Adrenal gland (tissue), 9 donors: ENCODE measurements at regions not wholly inside any gene's neighbourhood (a gene's known extent, or its start where the extent isn't known, plus 50 kb on each side); places are given as distances from the start of the nearest gene placed in this dataset.
"Not testable (repeated sequence)": the region's sequence is repeated elsewhere in the genome, so short reads cannot be mapped to it uniquely, and the experiment has no call there.

ENCODE experiments used
- DNase-seq, 7 donors: peaks; one replicate each; pipeline ENCODE4 v3.0.0-alpha.2; 2019 to 2020
- H3K27ac ChIP-seq, 5 donors: fragments of 200-600 bp; sonication (generic) in 4 of 5; 1 replicate in 3 of 5; 2 replicates in 2 of 5; pipeline versions ENCODE4 v1.5.1 to v1.8.0; 2016 to 2020; ENCODE audit warnings: mild to moderate bottlenecking in 1 of 5
- H3K27me3 ChIP-seq: fragments of 200-600 bp; 2 replicates; pipeline ENCODE4 v1.8.0; 2021
- H3K36me3 ChIP-seq, 2 donors: fragments of 200-600 bp; replicated peaks in 1 of 2; 1 replicate in 1 of 2; 2 replicates in 1 of 2; pipeline versions ENCODE4 v1.5.1 to v1.8.0; 2018 to 2022
- H3K4me1 ChIP-seq, 2 donors: fragments of 200-600 bp; replicated peaks in 1 of 2; 1 replicate in 1 of 2; 2 replicates in 1 of 2; pipeline versions ENCODE4 v1.5.1 to v1.8.0; 2018 to 2021
- H3K4me3 ChIP-seq, 4 donors: fragments of 200-600 bp; sonication (generic) in 3 of 4; one replicate each; pipeline ENCODE4 v1.5.1; 2016 to 2018
- H3K9me3 ChIP-seq, 3 donors: fragments of 200-600 bp; sonication (generic) in 1 of 3; replicated peaks in 1 of 3; 1 replicate in 2 of 3; 2 replicates in 1 of 3; pipeline versions ENCODE4 v1.5.1 to v1.8.0; 2016 to 2021
- CTCF ChIP-seq, 6 experiments: fragments of 450-650 bp in 4 of 6; fragments of 200-600 bp in 2 of 6; sonication (generic) in 1 of 6; IDR thresholded peaks; 1 replicate in 5 of 6; 2 replicates in 1 of 6; pipeline versions ENCODE4 v1.5.1 to v1.8.0; 2016 to 2021; ENCODE audit warnings: antibody characterized with exemption in 6 of 6, mild to moderate bottlenecking in 2 of 6, moderate library complexity in 1 of 6
- POLR2A ChIP-seq, 2 donors: fragments of 450-650 bp; IDR thresholded peaks; one replicate each; pipeline ENCODE4 v1.6.1; 2017; ENCODE audit warnings: antibody characterized with exemption in 2 of 2, mild to moderate bottlenecking in 2 of 2, moderate library complexity in 1 of 2
- WGBS, 4 donors: extraction: QIAGEN DNeasy Blood & Tissue Kit in 2 of 4; methylation state at CpG; one replicate each; pipeline versions ENCODE4 v1.1.5 to v1.1.7; 2013 to 2017; 5-methylcytosine and 5-hydroxymethylcytosine counted together
- intact Hi-C, 2 donors: fragments of 100-400 bp; cut with DNase I; formaldehyde crosslinking; loops; one replicate each; pipeline versions ENCODE4 v1.14.1 to v1.15.0; 2022 to 2023
- donor health status: healthy with polysubstance abuse.
- donor health status: Bipolar disorder and iron deficiency.
- donor health status: DM: yes; HTN: yes; CAD: no.
- donor health status: DM: no; HTN: no; CAD: no.
- donor health status: DM: no; HTN: no; CAD: no.

DNA sequence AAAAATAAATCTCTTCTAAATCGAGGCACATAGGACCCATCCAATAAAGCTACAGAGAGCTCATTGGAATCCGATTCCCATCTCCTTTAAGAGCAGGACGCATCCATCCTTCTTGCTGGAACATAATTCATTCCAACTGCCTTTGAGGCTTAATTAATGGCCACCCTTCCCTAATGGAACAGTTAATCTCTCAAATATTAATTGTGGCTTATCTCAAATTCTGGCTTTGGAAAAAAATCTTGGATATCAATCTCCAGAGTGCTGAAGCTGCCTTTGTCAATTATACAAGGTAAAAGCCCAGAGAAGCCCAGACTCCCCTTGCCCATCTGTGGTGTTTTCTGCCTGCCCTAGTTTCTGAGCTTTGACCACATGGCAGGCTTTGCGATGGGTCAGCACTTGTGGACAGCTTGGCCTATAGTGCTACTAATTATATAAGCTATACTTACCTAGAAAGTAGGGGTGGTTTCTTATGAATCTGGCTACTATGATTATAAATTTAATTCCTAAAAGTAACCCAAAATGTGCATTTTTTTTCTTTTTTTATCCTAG lies 246.3 kb downstream of the NUAK1 start:
- TF ChIP-seq CTCF (IDR thresholded peaks at IDR 0.05): no peak
- TF ChIP-seq POLR2A (IDR thresholded peaks at IDR 0.05): no peak
- no peak for DNase-seq
- WGBS, 4 donors: 50 to 74% (median 66%) methylated on average over 4 of the region's 4 CpGs
- Histone ChIP-seq H3K9me3 (no peaks in the 10 kb centered on the region), H3K4me1 (no peaks in the 10 kb centered on the region), H3K4me3 (no peak overlapping the region), H3K36me3 (no peaks in the 10 kb centered on the region), H3K27me3 (no peaks in the 10 kb centered on the region), H3K27ac (no peak overlapping the region)
- intact Hi-C loops: no loop called here

DNA sequence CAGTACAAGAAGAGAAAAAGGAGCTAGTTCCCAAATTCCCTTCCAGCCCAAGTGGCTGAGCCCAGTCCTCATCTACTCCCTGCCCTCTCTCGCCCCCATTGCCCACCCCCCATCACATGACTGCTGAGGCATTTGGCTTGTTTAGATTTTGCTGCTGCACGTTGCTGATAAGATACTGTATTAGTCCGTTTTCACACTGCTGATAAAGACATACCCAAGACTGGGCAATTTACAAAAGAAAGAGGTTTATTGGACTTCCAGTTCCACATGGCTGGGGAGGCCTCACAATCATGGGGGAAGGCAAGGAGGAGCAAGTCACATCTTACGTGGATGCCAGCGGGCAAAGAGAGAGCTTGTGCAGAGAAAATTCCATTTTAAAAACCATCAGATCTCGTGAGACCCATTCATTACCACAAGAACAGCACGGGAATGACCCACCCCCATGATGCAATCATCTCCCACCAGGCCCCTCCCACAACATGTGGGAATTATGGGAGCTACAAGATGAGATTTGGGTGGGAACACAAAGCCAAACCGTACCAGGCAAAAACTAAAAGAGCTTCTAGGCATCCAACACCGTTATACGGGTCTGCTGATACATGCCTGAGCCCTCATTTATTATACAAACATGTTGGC lies 243.4 kb downstream of the NUAK1 start:
- H3K4me3 ChIP-seq, intact Hi-C loops, DNase-seq, H3K4me1 ChIP-seq, H3K27me3 ChIP-seq, H3K9me3 ChIP-seq, H3K27ac ChIP-seq, H3K36me3 ChIP-seq: not testable (repeated sequence)
- 69 to 79% (median 75%) methylated on average over 10 of the region's 10 CpGs for WGBS, 4 donors

DNA sequence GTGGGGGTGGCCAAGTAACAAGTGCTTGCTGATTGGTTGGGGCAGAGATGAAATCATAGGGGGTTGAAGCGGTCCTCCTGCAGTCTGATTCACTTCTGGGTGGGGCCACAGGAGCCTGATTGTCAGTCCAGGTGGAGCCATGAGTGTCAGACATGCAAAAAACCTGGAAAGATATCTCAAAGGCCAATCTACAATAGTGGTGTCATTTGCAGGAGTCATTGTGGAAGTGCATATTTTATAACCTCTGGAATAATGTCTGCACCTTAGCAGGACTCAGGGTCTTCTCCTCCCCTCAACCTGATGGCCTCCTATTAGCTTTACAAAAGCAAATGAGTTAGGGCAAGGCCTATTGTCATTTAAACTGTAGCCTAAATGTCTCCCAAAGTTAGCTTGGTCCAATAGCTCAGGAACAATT lies 241.4 kb downstream of the NUAK1 start:
- no peaks in the 10 kb centered on the region for H3K36me3 ChIP-seq
- H3K4me1 ChIP-seq: no peaks in the 10 kb centered on the region
- no peaks in the 10 kb centered on the region for H3K9me3 ChIP-seq
- TF ChIP-seq POLR2A (IDR thresholded peaks at IDR 0.05) (no peak), CTCF (IDR thresholded peaks at IDR 0.05) (no peak)
- WGBS, 4 donors: 45 to 82% (median 58%) methylated on average over 1 of the region's 1 CpG
- no peaks in the 10 kb centered on the region for H3K27me3 ChIP-seq
- H3K27ac ChIP-seq: no peak overlapping the region
- no peak overlapping the region for H3K4me3 ChIP-seq
- DNase-seq: no peak
- intact Hi-C loops: no loop called here

GRCh38 chr12:105898271-105898670 lies 240.5 kb downstream of the NUAK1 start:
- H3K4me3 ChIP-seq, H3K36me3 ChIP-seq, H3K27me3 ChIP-seq, intact Hi-C loops, DNase-seq, H3K9me3 ChIP-seq, H3K4me1 ChIP-seq, H3K27ac ChIP-seq: not testable (repeated sequence)
- WGBS, 4 donors: 68 to 81% (median 71%) methylated on average over 6 of the region's 6 CpGs

GRCh38 chr12:105899589-105899988 lies 239.2 kb downstream of the NUAK1 start:
- no peaks in the 10 kb centered on the region for H3K27me3 ChIP-seq
- H3K9me3 ChIP-seq: no peaks in the 10 kb centered on the region
- H3K4me3 ChIP-seq: no peak overlapping the region
- DNase-seq: no peak
- no peaks in the 10 kb centered on the region for H3K4me1 ChIP-seq
- WGBS, 4 donors: 64 to 76% (median 69%) methylated on average over 5 of the region's 5 CpGs
- no peaks in the 10 kb centered on the region for H3K36me3 ChIP-seq
- TF ChIP-seq POLR2A (IDR thresholded peaks at IDR 0.05) (no peak), CTCF (IDR thresholded peaks at IDR 0.05) (no peak)
- no peak overlapping the region for H3K27ac ChIP-seq
- intact Hi-C loops: no loop called here
